ENCODE measurements at regions not wholly inside any gene's neighbourhood (a gene's known extent, or its start where the extent isn't known, plus 50 kb on each side); places are given as distances from the start of the nearest gene placed in this dataset.

DNA sequence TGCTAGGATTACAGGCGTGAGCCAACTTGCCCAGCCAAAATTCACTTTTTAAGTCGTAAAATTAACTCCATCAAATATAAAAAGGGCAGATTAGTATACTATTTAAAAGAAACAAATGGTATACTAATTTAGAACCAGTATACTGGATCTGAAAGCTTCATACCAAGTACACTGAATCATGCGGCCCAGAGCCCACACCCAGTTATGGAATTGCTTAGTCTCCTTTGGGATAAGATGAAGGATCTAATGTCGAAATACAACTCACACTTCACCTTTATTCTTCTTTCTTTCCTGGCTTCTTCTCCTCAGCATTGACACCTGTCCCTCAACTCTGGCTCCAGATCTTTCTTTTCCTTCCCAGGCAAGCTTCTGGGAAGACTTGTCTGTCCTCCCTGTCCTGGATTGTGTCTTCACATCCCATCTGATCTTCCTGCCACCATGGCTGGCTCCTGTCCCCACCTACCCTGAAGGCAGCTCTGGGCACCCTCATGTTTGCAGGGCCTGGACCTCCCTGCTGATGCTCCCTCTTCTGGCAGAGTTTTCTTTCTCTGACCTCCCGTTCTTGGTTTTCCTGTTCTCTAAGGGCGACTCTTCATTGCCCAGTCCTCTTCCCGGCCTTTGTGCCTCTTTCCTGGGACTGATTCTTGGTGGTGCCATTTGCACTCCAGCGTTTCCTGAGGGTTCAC lies 57.8 kb upstream of the CTBP2 start:
- peaks cover 0 to 5% (median 1%) of the 10 kb centered on the region in 4 experiments for H3K27me3 ChIP-seq (replicated peaks in 1 of 4; ENCODE audit: control extremely low read depth in 1 of 4, control insufficient read depth in 3 of 4, insufficient read depth in 4 of 4, low read length in 3 of 4)
- Mint-ChIP-seq H3K27me3 (peaks cover 21% of the 10 kb centered on the region), H3K9me3 (ENCODE audit: insufficient read depth) (no peaks in the 10 kb centered on the region), H3K27ac (no peak overlapping the region), H3K4me3 (no peak overlapping the region), H3K4me1 (no peaks in the 10 kb centered on the region)
- no peak overlapping the region for H3K27ac ChIP-seq (ENCODE audit: low read length in 2 of 2)
- ChIA-PET CTCF (no interaction called here), POLR2A (no interaction called here)
- TF ChIP-seq EZH2 (IDR thresholded peaks at IDR 0.05; ENCODE audit: borderline replicate concordance, insufficient read depth, low read depth, low read length, poor library complexity, severe bottlenecking) = no peak
- TF ChIP-seq, protein P1, sequence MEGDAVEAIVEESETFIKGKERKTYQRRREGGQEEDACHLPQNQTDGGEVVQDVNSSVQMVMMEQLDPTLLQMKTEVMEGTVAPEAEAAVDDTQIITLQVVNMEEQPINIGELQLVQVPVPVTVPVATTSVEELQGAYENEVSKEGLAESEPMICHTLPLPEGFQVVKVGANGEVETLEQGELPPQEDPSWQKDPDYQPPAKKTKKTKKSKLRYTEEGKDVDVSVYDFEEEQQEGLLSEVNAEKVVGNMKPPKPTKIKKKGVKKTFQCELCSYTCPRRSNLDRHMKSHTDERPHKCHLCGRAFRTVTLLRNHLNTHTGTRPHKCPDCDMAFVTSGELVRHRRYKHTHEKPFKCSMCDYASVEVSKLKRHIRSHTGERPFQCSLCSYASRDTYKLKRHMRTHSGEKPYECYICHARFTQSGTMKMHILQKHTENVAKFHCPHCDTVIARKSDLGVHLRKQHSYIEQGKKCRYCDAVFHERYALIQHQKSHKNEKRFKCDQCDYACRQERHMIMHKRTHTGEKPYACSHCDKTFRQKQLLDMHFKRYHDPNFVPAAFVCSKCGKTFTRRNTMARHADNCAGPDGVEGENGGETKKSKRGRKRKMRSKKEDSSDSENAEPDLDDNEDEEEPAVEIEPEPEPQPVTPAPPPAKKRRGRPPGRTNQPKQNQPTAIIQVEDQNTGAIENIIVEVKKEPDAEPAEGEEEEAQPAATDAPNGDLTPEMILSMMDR (IDR thresholded peaks at IDR 0.05) = no peak
- no peaks in the 10 kb centered on the region for H3K4me1 ChIP-seq (ENCODE audit: control insufficient read depth in 2 of 2, insufficient read depth in 2 of 2, low read length in 2 of 2)
- WGBS (ENCODE audit: insufficient coverage) = 50% methylated on average over 4 of the region's 8 CpGs
- no peaks in the 10 kb centered on the region for H3K79me2 ChIP-seq (ENCODE audit: control insufficient read depth, insufficient read depth, low read length)
- ATAC-seq (ENCODE audit: low read depth) = no peak
- no peak overlapping the region for H3K4me3 ChIP-seq (ENCODE audit: control extremely low read depth in 1 of 5, extremely low read depth in 1 of 5, insufficient read depth in 1 of 5, low read depth in 2 of 5, low read length in 4 of 5)
- no peak overlapping the region for H3K9ac ChIP-seq (ENCODE audit: low read length)
- intact Hi-C loops (cut with micrococcal nuclease) = loop anchor here (5.0 kb wide), 1 partner anchor 171 kb away; no protein-coding TSS in a partner anchor
- H4K20me1 ChIP-seq (ENCODE audit: control insufficient read depth, insufficient read depth, low read length, poor library complexity, severe bottlenecking) = no peaks in the 10 kb centered on the region
- DNase-seq = no peak
- no peak overlapping the region for H3K4me2 ChIP-seq (replicated peaks; ENCODE audit: low read depth, low read length, poor library complexity, severe bottlenecking)
- no peak overlapping the region for H2AFZ ChIP-seq (ENCODE audit: insufficient read depth, low read depth, low read length, poor library complexity, severe bottlenecking)
- H3K36me3 ChIP-seq (replicated peaks in 1 of 2; ENCODE audit: control extremely low read depth in 1 of 2, control insufficient read depth in 1 of 2, extremely low read depth in 1 of 2, insufficient read depth in 2 of 2, low read length in 1 of 2) = no peaks in the 10 kb centered on the region
- H3K9me3 ChIP-seq (ENCODE audit: control extremely low read depth in 1 of 3, control insufficient read depth in 2 of 3, insufficient read depth in 1 of 3, low read length in 2 of 3) = peaks cover 0 to 8% (median 0%) of the 10 kb centered on the region in 3 donors

DNA sequence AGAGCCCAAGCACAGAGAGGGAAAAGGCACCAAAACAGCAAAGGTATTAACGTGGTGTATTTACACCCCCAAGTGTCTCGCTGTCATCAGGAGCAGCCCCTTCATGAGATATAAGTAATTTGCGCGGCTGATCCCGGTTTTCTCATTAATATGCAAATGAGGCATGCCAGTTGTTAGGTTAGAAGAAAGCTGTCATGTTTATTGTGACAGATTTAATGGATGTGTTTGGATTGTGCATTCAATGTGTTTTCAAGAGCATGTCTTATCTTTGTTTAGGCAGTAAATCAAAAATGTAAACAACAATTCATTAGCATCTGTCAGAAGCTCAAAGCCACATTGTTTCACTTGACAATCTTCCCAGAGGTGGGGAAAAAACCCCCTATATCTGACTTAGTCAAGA lies 56.5 kb upstream of the CTBP2 start:
- no peaks in the 10 kb centered on the region for H4K20me1 ChIP-seq (ENCODE audit: control insufficient read depth, insufficient read depth, low read length, poor library complexity, severe bottlenecking)
- no peaks in the 10 kb centered on the region for H3K9me3 Mint-ChIP-seq (ENCODE audit: insufficient read depth)
- H3K27me3 ChIP-seq (replicated peaks in 1 of 4; ENCODE audit: control extremely low read depth in 1 of 4, control insufficient read depth in 3 of 4, insufficient read depth in 4 of 4, low read length in 3 of 4) = peaks cover 0 to 2% (median 0%) of the 10 kb centered on the region in 4 experiments
- no peak overlapping the region for H3K27ac Mint-ChIP-seq
- H3K27ac ChIP-seq (ENCODE audit: low read length in 2 of 2) = no peak overlapping the region
- intact Hi-C loops (cut with micrococcal nuclease) = loop anchor here (5.0 kb wide), 1 partner anchor 170 kb away; no protein-coding TSS in a partner anchor
- no peak for TF ChIP-seq EZH2 (IDR thresholded peaks at IDR 0.05; ENCODE audit: borderline replicate concordance, insufficient read depth, low read depth, low read length, poor library complexity, severe bottlenecking)
- TF ChIP-seq, protein P1 (IDR thresholded peaks at IDR 0.05) = no peak
- H3K4me3 ChIP-seq (ENCODE audit: control extremely low read depth in 1 of 5, extremely low read depth in 1 of 5, insufficient read depth in 1 of 5, low read depth in 2 of 5, low read length in 4 of 5) = no peak overlapping the region
- H2AFZ ChIP-seq (ENCODE audit: insufficient read depth, low read depth, low read length, poor library complexity, severe bottlenecking) = no peak overlapping the region
- no peaks in the 10 kb centered on the region for H3K4me1 Mint-ChIP-seq
- peaks cover 0 to 4% (median 0%) of the 10 kb centered on the region in 3 donors for H3K9me3 ChIP-seq (ENCODE audit: control extremely low read depth in 1 of 3, control insufficient read depth in 2 of 3, insufficient read depth in 1 of 3, low read length in 2 of 3)
- CTCF ChIA-PET = no interaction called here
- no peak for ATAC-seq (ENCODE audit: low read depth)
- H3K79me2 ChIP-seq (ENCODE audit: control insufficient read depth, insufficient read depth, low read length) = no peaks in the 10 kb centered on the region
- no peak overlapping the region for H3K9ac ChIP-seq (ENCODE audit: low read length)
- H3K4me2 ChIP-seq (replicated peaks; ENCODE audit: low read depth, low read length, poor library complexity, severe bottlenecking) = no peak overlapping the region
- no peaks in the 10 kb centered on the region for H3K4me1 ChIP-seq (ENCODE audit: control insufficient read depth in 2 of 2, insufficient read depth in 2 of 2, low read length in 2 of 2)
- no peak for DNase-seq
- H3K4me3 Mint-ChIP-seq = no peak overlapping the region
- WGBS (ENCODE audit: insufficient coverage) = 82% methylated on average over 5 of the region's 5 CpGs
- H3K27me3 Mint-ChIP-seq = peaks cover 24% of the 10 kb centered on the region
- H3K36me3 ChIP-seq (replicated peaks in 1 of 2; ENCODE audit: control extremely low read depth in 1 of 2, control insufficient read depth in 1 of 2, extremely low read depth in 1 of 2, insufficient read depth in 2 of 2, low read length in 1 of 2) = no peaks in the 10 kb centered on the region
- POLR2A ChIA-PET = no interaction called here

Data from B cell (primary cell).